KMS-11 (cell line): ENCODE measurements at regions not wholly inside any gene's neighbourhood (a gene's known extent, or its start where the extent isn't known, plus 50 kb on each side); places are given as distances from the start of the nearest gene placed in this dataset.
"Not testable (repeated sequence)": the region's sequence is repeated elsewhere in the genome, so short reads cannot be mapped to it uniquely, and the experiment has no call there.

ENCODE experiments used
- H2AFZ ChIP-seq: fragments of 200-600 bp; sonication (generic); 2 replicates; pipeline ENCODE4 v1.6.1; 2016; ENCODE audit warnings: antibody characterized with exemption, mixed run types, low read depth
- H3K27ac ChIP-seq: fragments of 200-600 bp; sonication (generic); 2 replicates; pipeline ENCODE4 v1.6.1; 2016; ENCODE audit warnings: mild to moderate bottlenecking, mixed run types
- H3K27me3 ChIP-seq: fragments of 200-600 bp; sonication (generic); 2 replicates; pipeline ENCODE4 v1.6.1; 2017; ENCODE audit warnings: mild to moderate bottlenecking, low read depth, mixed run types, moderate library complexity; ENCODE audit not compliant: insufficient read depth
- H3K36me3 ChIP-seq: fragments of 200-600 bp; sonication (generic); 2 replicates; pipeline ENCODE4 v1.6.1; 2017; ENCODE audit warnings: mild to moderate bottlenecking, mixed run types; ENCODE audit not compliant: insufficient read depth
- H3K4me1 ChIP-seq: fragments of 200-600 bp; sonication (generic); 2 replicates; pipeline ENCODE4 v1.6.1; 2016; ENCODE audit warnings: mild to moderate bottlenecking, low read depth, mixed run types; ENCODE audit not compliant: poor library complexity, severe bottlenecking
- H3K4me2 ChIP-seq: fragments of 200-600 bp; sonication (generic); 2 replicates; pipeline ENCODE4 v1.7.0; 2016; ENCODE audit warnings: mild to moderate bottlenecking, mixed run types
- H3K4me3 ChIP-seq: fragments of 200-600 bp; sonication (generic); IDR thresholded peaks from 2 replicates; pipeline ENCODE4 v1.6.1; 2017; ENCODE audit warnings: low read depth, low read length, mixed read lengths; ENCODE audit not compliant: insufficient read depth
- H3K79me2 ChIP-seq: fragments of 200-600 bp; sonication (generic); 2 replicates; pipeline ENCODE4 v1.6.1; 2016; ENCODE audit warnings: low read depth, mixed run types; ENCODE audit not compliant: insufficient read depth
- H3K9ac ChIP-seq: fragments of 200-600 bp; sonication (generic); 2 replicates; pipeline ENCODE4 v1.6.1; 2016; ENCODE audit warnings: mild to moderate bottlenecking, mixed run types
- H4K20me1 ChIP-seq: fragments of 200-600 bp; sonication (generic); 2 replicates; pipeline ENCODE4 v1.6.1; 2016; ENCODE audit warnings: mild to moderate bottlenecking, mixed run types; ENCODE audit not compliant: insufficient read depth
- TF ChIP-seq, protein P1 (sequence below): fragments of 200-600 bp; sonication (generic); conservative IDR thresholded peaks from 2 replicates; pipeline ENCODE4 v1.6.1; 2017; ENCODE audit warnings: low read depth, mild to moderate bottlenecking, antibody characterized with exemption, low read length, moderate library complexity, mixed read lengths

DNA sequence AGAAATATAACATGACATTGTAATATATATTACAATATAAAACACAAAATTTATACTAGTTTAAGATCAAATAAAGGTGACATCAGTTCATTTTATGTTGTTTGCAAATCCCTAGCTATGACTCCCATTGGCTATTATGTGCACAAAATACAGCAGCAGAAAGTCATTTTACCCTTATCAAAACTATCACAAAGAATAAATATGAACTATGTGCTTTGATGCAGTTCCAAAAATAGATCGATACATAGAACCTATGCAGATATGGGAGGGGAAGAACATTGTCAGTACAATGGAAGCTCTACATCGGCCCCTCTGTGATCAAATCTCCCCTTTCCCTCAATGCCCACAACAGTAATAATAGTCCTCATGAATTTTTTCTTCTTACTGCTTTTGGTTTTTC is 1038.1 kb upstream of the PCDH20 start:
- H4K20me1 ChIP-seq: no peaks in the 10 kb centered on the region
- no peak overlapping the region for H3K27ac ChIP-seq
- H3K4me3 ChIP-seq: no peak overlapping the region
- no peaks in the 10 kb centered on the region for H3K27me3 ChIP-seq
- H2AFZ ChIP-seq: no peak overlapping the region
- TF ChIP-seq, protein P1, sequence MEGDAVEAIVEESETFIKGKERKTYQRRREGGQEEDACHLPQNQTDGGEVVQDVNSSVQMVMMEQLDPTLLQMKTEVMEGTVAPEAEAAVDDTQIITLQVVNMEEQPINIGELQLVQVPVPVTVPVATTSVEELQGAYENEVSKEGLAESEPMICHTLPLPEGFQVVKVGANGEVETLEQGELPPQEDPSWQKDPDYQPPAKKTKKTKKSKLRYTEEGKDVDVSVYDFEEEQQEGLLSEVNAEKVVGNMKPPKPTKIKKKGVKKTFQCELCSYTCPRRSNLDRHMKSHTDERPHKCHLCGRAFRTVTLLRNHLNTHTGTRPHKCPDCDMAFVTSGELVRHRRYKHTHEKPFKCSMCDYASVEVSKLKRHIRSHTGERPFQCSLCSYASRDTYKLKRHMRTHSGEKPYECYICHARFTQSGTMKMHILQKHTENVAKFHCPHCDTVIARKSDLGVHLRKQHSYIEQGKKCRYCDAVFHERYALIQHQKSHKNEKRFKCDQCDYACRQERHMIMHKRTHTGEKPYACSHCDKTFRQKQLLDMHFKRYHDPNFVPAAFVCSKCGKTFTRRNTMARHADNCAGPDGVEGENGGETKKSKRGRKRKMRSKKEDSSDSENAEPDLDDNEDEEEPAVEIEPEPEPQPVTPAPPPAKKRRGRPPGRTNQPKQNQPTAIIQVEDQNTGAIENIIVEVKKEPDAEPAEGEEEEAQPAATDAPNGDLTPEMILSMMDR: no peak
- no peak overlapping the region for H3K4me2 ChIP-seq
- no peak overlapping the region for H3K9ac ChIP-seq
- H3K4me1 ChIP-seq: no peaks in the 10 kb centered on the region
- no peaks in the 10 kb centered on the region for H3K79me2 ChIP-seq
- no peaks in the 10 kb centered on the region for H3K36me3 ChIP-seq

DNA sequence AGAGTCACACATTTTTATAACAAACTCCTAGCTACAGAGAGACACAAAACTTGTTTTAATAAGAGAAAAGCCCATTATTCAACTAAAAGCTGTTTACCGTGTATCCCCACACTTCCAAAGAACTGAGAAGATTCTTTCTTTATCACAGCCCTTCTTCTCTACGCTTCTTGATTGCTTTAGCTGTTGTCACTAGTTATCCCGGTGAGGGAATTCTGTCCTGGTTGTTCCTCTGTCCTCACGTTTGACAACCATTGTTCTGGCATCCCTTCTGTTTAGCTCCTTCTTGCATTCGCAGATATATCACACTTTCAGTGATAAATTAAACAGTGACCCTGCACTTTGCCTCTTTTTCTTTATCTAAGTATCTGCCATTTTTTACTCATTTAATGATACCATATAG is 1035.1 kb upstream of the PCDH20 start:
- Histone ChIP-seq H3K27me3 (no peaks in the 10 kb centered on the region), H3K27ac (no peak overlapping the region), H3K79me2 (no peaks in the 10 kb centered on the region), H4K20me1 (no peaks in the 10 kb centered on the region), H3K4me1 (no peaks in the 10 kb centered on the region), H3K4me3 (no peak overlapping the region), H3K36me3 (no peaks in the 10 kb centered on the region), H2AFZ (no peak overlapping the region), H3K9ac (no peak overlapping the region), H3K4me2 (no peak overlapping the region)
- TF ChIP-seq, protein P1: no peak

- not testable (repeated sequence) for H2AFZ ChIP-seq, H3K4me2 ChIP-seq, H3K79me2 ChIP-seq, H3K4me1 ChIP-seq, H3K27me3 ChIP-seq, H3K9ac ChIP-seq, H3K36me3 ChIP-seq, H4K20me1 ChIP-seq, H3K4me3 ChIP-seq, H3K27ac ChIP-seq
Measured at GRCh38 chr13:62447771-62448382, 1032.2 kb upstream of the PCDH20 start.

DNA sequence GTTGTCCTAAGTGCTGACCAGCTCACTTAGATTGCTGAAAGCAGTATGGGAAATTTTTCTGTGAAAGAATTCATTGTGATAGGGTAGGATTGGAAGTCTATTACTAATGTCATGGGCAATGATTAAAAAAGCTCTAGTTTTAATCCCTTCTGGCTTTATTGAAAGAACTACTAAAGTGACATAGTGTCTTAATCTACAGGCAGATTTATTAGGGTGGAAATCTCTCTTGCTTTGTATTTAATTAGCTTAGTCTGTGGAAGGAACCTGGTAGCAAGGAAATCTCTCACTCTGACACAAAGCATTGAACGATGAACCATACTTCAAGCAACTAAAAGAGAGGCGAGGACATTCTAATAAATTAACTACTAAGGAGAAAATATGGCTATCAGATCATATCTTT is 1029.2 kb upstream of the PCDH20 start:
- TF ChIP-seq, protein P1: no peak
- H3K4me3 ChIP-seq: no peak overlapping the region
- no peak overlapping the region for H2AFZ ChIP-seq

GRCh38 chr13:62434081-62434480 is 1018.4 kb upstream of the PCDH20 start:
- Histone ChIP-seq H3K27ac (no peak overlapping the region), H3K27me3 (no peaks in the 10 kb centered on the region), H4K20me1 (no peaks in the 10 kb centered on the region), H3K4me2 (no peak overlapping the region), H3K9ac (no peak overlapping the region), H2AFZ (no peak overlapping the region), H3K36me3 (no peaks in the 10 kb centered on the region), H3K4me1 (no peaks in the 10 kb centered on the region), H3K4me3 (no peak overlapping the region), H3K79me2 (no peaks in the 10 kb centered on the region)
- TF ChIP-seq, protein P1: no peak

More for the DNA sequence above, 1029.2 kb upstream of the PCDH20 start:
- no peak overlapping the region for H3K27ac ChIP-seq
- no peaks in the 10 kb centered on the region for H3K79me2 ChIP-seq
- no peaks in the 10 kb centered on the region for H3K4me1 ChIP-seq
- H3K36me3 ChIP-seq: no peaks in the 10 kb centered on the region
- no peak overlapping the region for H3K9ac ChIP-seq
- H3K27me3 ChIP-seq: no peaks in the 10 kb centered on the region
- H3K4me2 ChIP-seq: no peak overlapping the region
- no peaks in the 10 kb centered on the region for H4K20me1 ChIP-seq
